ENCODE measurements at regions not wholly inside any gene's neighbourhood (a gene's known extent, or its start where the extent isn't known, plus 50 kb on each side); places are given as distances from the start of the nearest gene placed in this dataset.

- no peak for TF ChIP-seq CTCF (IDR thresholded peaks at IDR 0.05; ENCODE audit: poor library complexity)
- no peak for TF ChIP-seq EZH2 (IDR thresholded peaks at IDR 0.05; ENCODE audit: borderline replicate concordance)
Measured at GRCh38 chr5:108531367-108532128, 149.7 kb upstream of the FBXL17 start.
